H9 (cell line): ENCODE measurements at regions not wholly inside any gene's neighbourhood (a gene's known extent, or its start where the extent isn't known, plus 50 kb on each side); places are given as distances from the start of the nearest gene placed in this dataset.

Experiments
- DNase-seq: peaks from one replicate; pipeline ENCODE4 v3.0.0-alpha.2; 2017
- H2AFZ ChIP-seq: one replicate; pipeline ENCODE4 v1.6.1; 2013; ENCODE audit warnings: mild to moderate bottlenecking, low read length, control low read depth, moderate library complexity
- H2AK5ac ChIP-seq: 2 replicates; pipeline ENCODE4 v1.6.1; 2013; ENCODE audit warnings: low read length, control low read depth, mixed read lengths; ENCODE audit not compliant: insufficient read length
- H2BK120ac ChIP-seq: one replicate; pipeline ENCODE4 v1.6.1; 2013; ENCODE audit warnings: low read depth, mild to moderate bottlenecking, low read length, control low read depth, inconsistent platforms; ENCODE audit not compliant: poor library complexity, severe bottlenecking
- H2BK12ac ChIP-seq: 2 replicates; pipeline ENCODE4 v1.6.1; 2013; ENCODE audit warnings: low read length, control low read depth, mixed read lengths, low read depth; ENCODE audit not compliant: insufficient read length
- H2BK15ac ChIP-seq: 2 replicates; pipeline ENCODE4 v1.6.1; 2013; ENCODE audit warnings: low read depth, low read length, control low read depth
- H2BK20ac ChIP-seq: one replicate; pipeline ENCODE4 v1.6.1; 2013; ENCODE audit warnings: low read depth, mild to moderate bottlenecking, low read length, control low read depth, inconsistent platforms; ENCODE audit not compliant: poor library complexity, severe bottlenecking
- H2BK5ac ChIP-seq: 2 replicates; pipeline ENCODE4 v1.6.1; 2013; ENCODE audit warnings: low read length, control low read depth, mixed read lengths; ENCODE audit not compliant: insufficient read length
- H3K14ac ChIP-seq: 2 replicates; pipeline ENCODE4 v1.6.1; 2013; ENCODE audit warnings: low read length, control low read depth; ENCODE audit not compliant: insufficient read depth
- H3K18ac ChIP-seq: 2 replicates; pipeline ENCODE4 v1.6.1; 2013; ENCODE audit warnings: low read depth, mild to moderate bottlenecking, mixed read lengths, low read length, control low read depth; ENCODE audit not compliant: insufficient read length
- H3K23ac ChIP-seq: 2 replicates; pipeline ENCODE4 v1.6.1; 2013; ENCODE audit warnings: low read length, control low read depth, mixed read lengths, low read depth; ENCODE audit not compliant: insufficient read length
- H3K23me2 ChIP-seq: 2 replicates; pipeline ENCODE4 v1.6.1; 2013; ENCODE audit warnings: low read depth, mild to moderate bottlenecking, mixed read lengths, low read length, control low read depth; ENCODE audit not compliant: insufficient read length, poor library complexity, severe bottlenecking
- H3K27ac ChIP-seq: 2 replicates; pipeline ENCODE4 v1.5.1; 2013; ENCODE audit warnings: low read length, control low read depth, mixed read lengths, low read depth; ENCODE audit not compliant: insufficient read length
- H3K27me3 ChIP-seq: 2 replicates; pipeline ENCODE4 v1.6.1; 2013; ENCODE audit warnings: low read length, control low read depth, inconsistent platforms; ENCODE audit not compliant: insufficient read depth
- H3K4ac ChIP-seq: 2 replicates; pipeline ENCODE4 v1.6.1; 2013; ENCODE audit warnings: low read depth, mild to moderate bottlenecking, control low read depth, inconsistent platforms, low read length, moderate library complexity
- H3K4me1 ChIP-seq: 2 replicates; pipeline ENCODE4 v1.6.1; 2013; ENCODE audit warnings: low read length, control low read depth, inconsistent platforms; ENCODE audit not compliant: insufficient read depth
- H3K4me2 ChIP-seq: 2 replicates; pipeline ENCODE4 v1.6.1; 2013; ENCODE audit warnings: low read length, control low read depth, mixed read lengths; ENCODE audit not compliant: insufficient read length, insufficient read depth
- H3K56ac ChIP-seq: 2 replicates; pipeline ENCODE4 v1.6.1; 2013; ENCODE audit warnings: low read depth, mild to moderate bottlenecking, mixed read lengths, low read length, control low read depth; ENCODE audit not compliant: insufficient read length
- H3K79me1 ChIP-seq: 2 replicates; pipeline ENCODE4 v1.6.1; 2013; ENCODE audit warnings: low read depth, mild to moderate bottlenecking, moderate library complexity, low read length, control low read depth, inconsistent platforms; ENCODE audit not compliant: insufficient read depth, poor library complexity, severe bottlenecking
- H3K79me2 ChIP-seq: 2 replicates; pipeline ENCODE4 v1.6.1; 2013; ENCODE audit warnings: low read length, control low read depth, inconsistent platforms; ENCODE audit not compliant: insufficient read depth
- H3K9ac ChIP-seq: 2 replicates; pipeline ENCODE4 v1.6.1; 2013; ENCODE audit warnings: low read length, control low read depth, mixed read lengths; ENCODE audit not compliant: insufficient read length; ENCODE audit errors: extremely low read depth
- H3K9me3 ChIP-seq: one replicate; pipeline ENCODE4 v1.6.1; 2013; ENCODE audit warnings: low read depth, low read length, inconsistent platforms; ENCODE audit not compliant: control insufficient read depth
- H3T11ph ChIP-seq: one replicate; pipeline ENCODE4 v1.6.1; 2013; ENCODE audit warnings: mild to moderate bottlenecking, low read length, control low read depth, inconsistent platforms
- H4K20me1 ChIP-seq: one replicate; pipeline ENCODE4 v1.6.1; 2013; ENCODE audit not compliant: control insufficient read depth, insufficient read length, insufficient read depth
- H4K5ac ChIP-seq: 2 replicates; pipeline ENCODE4 v1.6.1; 2013; ENCODE audit warnings: low read depth, mild to moderate bottlenecking, mixed read lengths, low read length, control low read depth; ENCODE audit not compliant: insufficient read length
- H4K8ac ChIP-seq: replicated peaks from 2 replicates; pipeline ENCODE4 v1.6.1; 2013; ENCODE audit warnings: low read length, control low read depth, mixed read lengths, low read depth; ENCODE audit not compliant: insufficient read length
- H4K91ac ChIP-seq: 2 replicates; pipeline ENCODE4 v1.6.1; 2013; ENCODE audit warnings: low read depth, mild to moderate bottlenecking, moderate library complexity, mixed read lengths, low read length, control low read depth; ENCODE audit not compliant: insufficient read length
- H3K27ac Mint-ChIP-seq, 3 experiments: 2 replicates in 2 of 3; 3 replicates in 1 of 3; pipeline ENCODE4 v1.8.0; 2020 to 2021; ENCODE audit warnings: mixed read lengths in 3 of 3, mild to moderate bottlenecking in 1 of 3, moderate library complexity in 1 of 3
- H3K27me3 Mint-ChIP-seq: 2 replicates; pipeline ENCODE4 v1.8.0; 2021; ENCODE audit warnings: low read depth, mild to moderate bottlenecking, moderate library complexity, mixed read lengths
- H3K36me3 Mint-ChIP-seq, 3 experiments: 2 replicates in 2 of 3; 3 replicates in 1 of 3; pipeline ENCODE4 v1.8.0; 2020 to 2021; ENCODE audit warnings: low read depth in 3 of 3, mixed read lengths in 3 of 3; ENCODE audit not compliant: insufficient read depth in 1 of 3
- H3K4me1 Mint-ChIP-seq, 2 experiments: 2 replicates each; pipeline ENCODE4 v1.8.0; 2020; ENCODE audit warnings: mixed read lengths in 2 of 2
- H3K4me3 Mint-ChIP-seq, 2 experiments: 2 replicates in 1 of 2; 3 replicates in 1 of 2; pipeline ENCODE4 v1.8.0; 2020 to 2021; ENCODE audit warnings: mild to moderate bottlenecking in 2 of 2, mixed read lengths in 2 of 2, moderate library complexity in 1 of 2
- H3K9me3 Mint-ChIP-seq, 2 experiments: 2 replicates in 1 of 2; 3 replicates in 1 of 2; pipeline ENCODE4 v1.8.0; 2020; ENCODE audit warnings: mild to moderate bottlenecking in 2 of 2, mixed read lengths in 2 of 2, moderate library complexity in 1 of 2
- CTCF ChIP-seq: fragments of 200-600 bp; sonication (generic); conservative IDR thresholded peaks from 3 replicates; pipeline ENCODE4 v1.8.0; 2021; ENCODE audit warnings: antibody characterized with exemption, mild to moderate bottlenecking
- WGBS: extraction: QIAGEN DNeasy Blood & Tissue Kit; methylation state at CpG from one replicate; pipeline ENCODE4 v1.1.7; 2013; ENCODE audit warnings: missing lambda C conversion rate, low lambda C conversion rate, mixed read lengths; ENCODE audit not compliant: insufficient read length; ENCODE audit errors: extremely low coverage; 5-methylcytosine and 5-hydroxymethylcytosine counted together

DNA sequence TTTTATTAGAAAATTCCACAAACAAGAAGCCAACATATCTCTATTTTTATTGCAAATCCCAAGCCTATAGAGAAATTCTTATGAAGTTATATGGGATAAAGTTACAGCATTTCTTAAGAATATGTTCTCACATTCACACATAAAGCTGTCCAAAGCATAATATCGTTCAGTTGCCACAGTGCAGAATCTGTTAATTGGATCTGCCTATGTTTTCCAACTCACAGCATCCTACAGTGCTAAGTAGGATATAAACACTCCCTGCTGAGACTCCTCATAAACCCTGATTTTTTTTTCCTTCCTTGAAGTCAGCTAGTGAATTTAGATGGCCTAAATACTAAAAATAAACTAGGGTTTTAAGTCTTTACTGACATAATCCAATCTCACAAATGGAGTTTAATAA lies 307.9 kb downstream of the PDGFC start:
- WGBS: no CpG with 5 or more reads among the region's 1 CpG
- Histone ChIP-seq H3K14ac (no peak overlapping the region), H2AFZ (no peak overlapping the region), H3T11ph (no peak overlapping the region), H3K56ac (no peak overlapping the region), H3K9ac (no peak overlapping the region), H3K23me2 (no peaks in the 10 kb centered on the region), H4K91ac (no peak overlapping the region), H3K4me2 (no peak overlapping the region), H2BK5ac (no peak overlapping the region), H3K27ac (no peak overlapping the region), H2BK20ac (no peak overlapping the region), H3K4me1 (0 out of 2 replicates have a peak, but pooled peaks cover 2% of the 10 kb centered on the region), H3K18ac (no peak overlapping the region), H4K5ac (no peak overlapping the region), H4K8ac (no peak overlapping the region), H3K9me3 (no peaks in the 10 kb centered on the region), H3K23ac (no peak overlapping the region), H2BK120ac (no peak overlapping the region), H3K79me1 (no peaks in the 10 kb centered on the region), H2AK5ac (no peak overlapping the region), H4K20me1 (no peaks in the 10 kb centered on the region), H2BK15ac (no peak overlapping the region), H3K79me2 (no peaks in the 10 kb centered on the region), H3K27me3 (no peaks in the 10 kb centered on the region), H3K4ac (no peak overlapping the region), H2BK12ac (no peak overlapping the region)
- Mint-ChIP-seq H3K9me3 (no peaks in the 10 kb centered on the region), H3K27me3 (no peaks in the 10 kb centered on the region), H3K4me3 (no peak overlapping the region), H3K36me3 (no peaks in the 10 kb centered on the region), H3K4me1 (peaks cover 3 to 4% of the 10 kb centered on the region in 2 experiments; a peak in 3 of 4 replicates), H3K27ac (no peak overlapping the region)
- no peak for TF ChIP-seq CTCF
- DNase-seq: no peak
